Muscle of back (tissue), 3 donors: ENCODE measurements at regions not wholly inside any gene's neighbourhood (a gene's known extent, or its start where the extent isn't known, plus 50 kb on each side); places are given as distances from the start of the nearest gene placed in this dataset.

Experiments
- DNase-seq, 3 donors: peaks; one replicate each; pipeline versions ENCODE4 v3.0.0 to v3.0.0-alpha.2; 2013

DNA sequence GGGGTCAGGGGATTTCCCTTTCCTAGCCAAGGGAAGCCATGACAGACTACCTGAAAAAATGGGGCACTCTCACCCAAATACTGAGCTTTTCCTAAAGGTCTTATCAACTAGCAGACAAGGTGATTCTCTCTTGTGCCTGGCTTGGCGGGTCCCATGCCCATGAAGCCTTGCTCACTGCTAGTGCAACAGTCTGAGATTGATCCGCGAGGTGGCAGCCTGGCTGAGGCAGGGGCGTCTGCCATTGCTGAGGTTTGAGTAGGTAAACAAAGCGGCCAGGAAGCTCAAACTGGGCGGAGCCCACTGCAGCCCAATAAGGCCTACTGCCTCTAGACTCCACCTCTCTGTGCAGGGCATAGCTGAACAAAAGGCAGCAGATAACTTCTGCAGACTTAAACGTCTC is 152.6 kb upstream of the PMFBP1 start:
- DNase-seq = no peak

DNA sequence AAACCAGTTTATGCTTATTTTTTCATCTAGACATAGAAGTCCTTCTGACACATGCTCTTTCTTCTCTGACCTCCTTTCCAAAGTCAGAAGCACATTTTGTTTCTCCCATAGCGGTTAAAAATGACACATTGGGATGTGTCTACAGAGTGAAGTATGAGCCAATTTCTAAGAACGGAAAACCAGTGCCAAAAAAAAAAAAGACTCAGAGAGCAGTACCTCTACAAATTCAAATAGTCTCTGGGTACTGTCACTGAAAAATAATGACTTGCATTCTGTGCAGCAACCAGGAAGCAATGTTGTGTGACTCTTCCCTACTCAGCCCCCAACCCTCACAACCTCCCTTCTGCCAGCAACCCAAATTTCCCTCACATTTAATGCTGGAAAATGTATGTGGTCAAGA is 145.5 kb upstream of the PMFBP1 start:
- DNase-seq = peak; percentile 17 to 29 (median 23)

DNA sequence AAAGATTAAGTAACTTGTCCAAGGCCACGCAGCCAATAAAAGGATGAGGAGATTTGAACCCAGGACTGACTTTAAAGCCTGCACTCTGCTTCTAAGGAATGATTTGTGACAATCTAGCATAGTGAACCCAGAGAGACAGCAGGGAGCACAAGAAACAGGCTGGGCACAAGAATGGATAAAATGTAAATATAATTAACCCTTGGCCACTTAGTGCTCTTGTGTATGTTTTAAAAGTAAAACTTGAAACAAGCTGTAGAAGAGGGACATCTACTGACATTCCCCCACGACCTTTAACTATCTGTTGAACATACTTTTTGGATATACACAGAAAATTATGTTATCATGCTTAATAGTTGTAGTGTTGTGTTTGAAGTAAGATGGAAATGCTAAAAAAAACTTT is 141.9 kb upstream of the PMFBP1 start:
- no peak for DNase-seq

DNA sequence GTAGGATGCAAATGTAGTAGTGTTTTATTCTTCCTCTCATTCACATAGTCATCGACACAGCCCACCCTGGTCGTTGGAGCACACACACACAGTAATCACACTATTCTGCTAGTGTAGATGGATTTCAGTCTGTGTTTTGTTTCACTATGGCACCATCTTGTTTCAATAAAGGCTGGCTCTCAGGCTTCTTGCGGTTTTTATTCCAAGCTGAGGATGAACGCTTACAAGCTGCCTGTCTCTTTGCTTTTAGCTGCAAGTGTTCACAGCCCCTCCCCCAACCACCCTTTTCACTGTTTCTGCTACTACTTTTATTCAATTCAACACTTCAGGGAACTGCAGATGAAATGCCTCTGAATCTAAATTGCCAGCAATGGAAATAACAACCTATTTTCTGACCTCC is 140.9 kb upstream of the PMFBP1 start:
- DNase-seq = peak; percentile 10 to 45 (median 32)

DNA sequence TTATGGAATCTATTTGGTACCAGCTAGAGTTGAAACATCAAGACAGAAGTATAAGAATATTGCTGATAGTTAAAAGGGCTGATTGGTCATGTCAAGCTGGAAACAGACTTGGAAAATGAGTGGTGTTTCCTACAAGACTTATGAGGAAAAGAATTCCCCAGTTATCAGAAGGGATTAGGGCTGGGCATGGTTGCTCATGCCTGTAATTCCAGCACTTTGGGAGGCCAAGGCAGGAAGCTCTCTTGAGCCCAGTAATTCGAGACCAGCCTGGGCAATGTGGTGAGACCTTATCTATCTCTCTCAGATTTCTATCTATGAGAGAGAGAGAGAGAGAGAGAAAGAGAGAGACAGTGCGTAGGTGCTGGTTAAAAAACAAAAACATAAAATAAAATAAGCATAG is 139.5 kb upstream of the PMFBP1 start:
- DNase-seq = peak in 1 of 3 donors; percentile 9

DNA sequence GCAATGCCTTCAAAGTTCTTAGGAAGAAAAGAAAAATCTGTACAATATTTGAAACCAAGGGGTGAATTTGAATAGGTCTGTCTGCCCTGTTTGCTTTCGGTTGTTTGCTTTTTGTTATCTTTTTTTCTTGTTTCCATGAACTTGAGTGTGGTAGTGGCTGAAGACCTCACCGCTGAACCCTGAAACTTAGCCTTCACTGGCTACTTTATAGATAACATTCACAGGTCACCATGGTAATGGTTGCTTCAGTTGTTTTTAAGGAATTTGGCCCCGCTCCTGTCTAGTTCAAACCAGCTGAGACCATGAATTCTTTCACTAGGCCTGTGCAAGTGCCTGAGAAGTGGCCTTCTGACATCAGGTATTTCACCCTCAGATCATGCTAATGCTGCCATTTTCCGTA is 137.0 kb upstream of the PMFBP1 start:
- no peak for DNase-seq

DNA sequence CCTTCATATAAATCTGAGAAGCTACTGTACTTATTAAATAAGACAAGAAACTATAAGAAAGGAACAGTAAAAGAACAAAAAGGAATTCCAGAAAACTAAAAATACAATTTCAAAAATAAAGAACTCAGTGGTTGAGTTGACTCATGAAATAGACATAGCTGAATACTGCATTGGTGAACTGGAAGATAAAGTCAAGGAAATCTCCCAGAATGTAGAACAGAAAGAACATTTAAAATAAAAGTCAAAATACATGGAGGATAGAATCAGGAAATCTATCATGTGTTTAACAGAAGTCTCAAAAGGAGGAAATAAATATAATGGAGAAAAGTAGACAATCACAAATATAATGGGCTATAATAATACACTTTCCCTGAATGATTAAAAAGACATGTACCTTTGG is 136.4 kb upstream of the PMFBP1 start:
- no peak for DNase-seq

DNA sequence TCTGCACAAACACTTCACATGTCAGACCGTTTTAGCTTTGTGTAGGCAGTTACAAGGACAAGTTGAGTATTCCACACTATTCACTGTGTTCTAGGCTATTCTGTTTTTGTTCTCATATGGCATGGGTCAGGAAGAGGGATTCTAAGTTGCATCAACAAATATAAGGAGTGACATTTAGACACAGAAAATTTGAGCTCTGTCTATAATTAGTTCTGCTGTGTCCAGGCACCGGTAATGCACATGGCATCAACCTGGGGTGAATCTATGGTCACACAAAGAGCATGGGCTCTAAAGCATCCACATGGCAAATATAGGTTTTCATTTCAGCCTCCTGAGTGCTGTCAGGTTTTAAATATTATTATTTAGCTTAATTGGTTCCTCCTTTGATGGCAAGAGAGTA is 130.4 kb upstream of the PMFBP1 start:
- DNase-seq = no peak

DNA sequence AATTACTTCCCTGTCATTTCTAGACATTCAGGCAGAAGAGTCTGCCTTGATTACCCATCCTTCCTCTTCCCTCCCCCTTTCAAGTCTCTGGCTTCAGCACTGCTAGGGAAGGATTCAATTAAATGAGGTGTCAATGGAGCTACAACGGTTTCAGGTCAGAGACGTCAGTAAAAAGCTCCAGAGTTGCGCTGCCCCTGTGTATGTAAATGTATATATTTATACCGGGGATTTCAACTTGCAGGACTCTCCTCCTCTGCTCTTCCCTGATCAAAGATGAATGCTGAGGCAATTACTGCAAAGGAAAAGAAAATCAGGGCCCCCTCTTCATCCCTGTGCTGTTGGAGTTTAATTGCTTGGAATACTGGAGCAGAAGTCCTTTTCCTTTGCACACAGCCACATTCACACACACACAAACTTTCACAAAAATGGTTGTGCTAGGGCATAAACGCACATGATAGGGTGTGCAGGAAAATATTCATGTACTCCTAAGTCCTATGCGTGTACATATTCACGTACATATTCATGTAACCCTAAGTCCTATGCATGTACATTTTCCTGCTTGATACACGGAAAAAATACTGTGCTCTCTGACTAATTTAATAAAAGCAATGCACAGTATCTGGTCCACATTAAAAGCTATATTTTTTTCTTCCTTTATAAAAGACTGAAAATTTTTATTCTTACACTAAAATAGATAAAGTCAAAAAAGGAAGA is 129.7 kb upstream of the PMFBP1 start:
- DNase-seq = no peak

DNA sequence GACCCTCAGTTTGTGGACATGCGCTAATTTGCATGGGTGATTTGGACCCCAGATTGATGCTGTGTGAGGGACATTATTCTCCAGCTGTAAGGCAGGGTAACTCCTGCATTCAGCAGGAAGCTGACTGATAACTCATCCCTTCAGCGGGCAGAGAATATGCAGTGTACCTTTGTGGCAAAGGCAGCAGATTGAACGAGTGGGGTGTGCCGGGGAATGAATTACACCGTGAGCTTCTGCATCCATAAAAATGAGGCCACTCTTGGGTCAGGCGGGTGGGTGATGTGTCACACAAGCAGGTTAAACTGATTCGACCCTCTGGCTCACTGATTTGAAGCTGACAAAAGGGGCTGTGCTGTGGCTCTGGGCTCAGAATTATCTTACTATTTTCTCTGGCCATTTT is 128.9 kb upstream of the PMFBP1 start:
- DNase-seq = no peak

DNA sequence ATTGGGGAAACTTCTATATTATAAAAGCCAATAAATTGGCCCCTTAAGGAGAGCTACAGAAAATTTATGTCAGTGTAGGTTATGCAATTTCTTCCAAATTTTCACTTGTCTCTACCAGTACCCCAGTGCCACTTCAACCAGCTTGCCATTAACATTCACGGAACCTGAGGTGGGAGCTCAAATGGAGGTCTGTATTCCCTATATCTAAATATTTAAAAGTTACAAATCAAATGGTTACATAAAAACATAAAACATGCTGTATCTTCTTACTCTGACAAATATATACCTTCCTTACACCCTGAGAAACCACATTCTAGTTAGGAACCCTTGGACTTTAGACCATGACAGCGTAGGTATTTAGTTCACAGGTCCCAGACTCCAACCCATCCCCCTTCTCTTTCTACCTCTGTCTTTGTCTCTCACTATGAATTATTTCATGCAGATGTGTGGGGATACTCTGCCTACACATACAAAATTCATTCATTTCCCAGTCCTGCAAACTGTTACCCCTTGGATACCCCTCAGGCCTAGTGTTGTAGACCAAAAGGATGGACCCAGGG is 127.8 kb upstream of the PMFBP1 start:
- DNase-seq = no peak

DNA sequence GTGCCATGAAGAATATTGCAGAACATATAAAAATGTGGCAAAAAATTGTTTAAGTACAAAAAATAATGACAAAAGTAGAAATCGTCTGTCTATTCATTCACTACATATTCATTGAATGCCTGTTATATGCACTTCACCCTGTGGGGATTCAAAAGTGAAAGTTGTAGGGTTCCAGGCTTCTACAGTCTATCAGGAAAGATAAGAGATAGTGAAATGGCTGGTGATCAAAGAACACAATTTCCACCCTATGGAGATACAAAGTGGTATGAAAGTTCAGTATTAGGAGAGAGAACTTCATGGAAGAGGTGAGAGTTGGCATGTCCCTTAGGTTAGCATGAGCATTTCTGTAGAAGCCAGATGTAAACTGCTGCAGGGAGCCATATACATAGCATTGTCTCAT is 127.0 kb upstream of the PMFBP1 start:
- no peak for DNase-seq

DNA sequence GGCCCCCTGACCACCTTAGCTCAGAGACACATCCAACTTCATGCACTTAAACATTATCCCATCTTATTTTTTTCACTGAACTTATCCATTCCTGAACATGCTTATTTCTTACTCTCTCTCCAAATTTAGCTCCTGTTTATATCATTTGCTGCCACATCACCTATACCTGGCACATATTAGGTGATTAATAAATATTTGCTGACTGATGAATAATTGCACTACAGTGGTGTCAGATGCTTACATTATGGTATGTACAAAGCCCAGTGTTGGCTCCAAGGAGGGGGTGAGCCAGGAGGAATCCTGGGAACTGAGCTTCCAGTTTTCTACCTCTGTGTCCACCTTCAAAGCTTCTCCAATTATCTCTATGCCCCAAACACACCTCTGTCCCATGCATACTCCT is 124.0 kb upstream of the PMFBP1 start:
- DNase-seq = no peak

DNA sequence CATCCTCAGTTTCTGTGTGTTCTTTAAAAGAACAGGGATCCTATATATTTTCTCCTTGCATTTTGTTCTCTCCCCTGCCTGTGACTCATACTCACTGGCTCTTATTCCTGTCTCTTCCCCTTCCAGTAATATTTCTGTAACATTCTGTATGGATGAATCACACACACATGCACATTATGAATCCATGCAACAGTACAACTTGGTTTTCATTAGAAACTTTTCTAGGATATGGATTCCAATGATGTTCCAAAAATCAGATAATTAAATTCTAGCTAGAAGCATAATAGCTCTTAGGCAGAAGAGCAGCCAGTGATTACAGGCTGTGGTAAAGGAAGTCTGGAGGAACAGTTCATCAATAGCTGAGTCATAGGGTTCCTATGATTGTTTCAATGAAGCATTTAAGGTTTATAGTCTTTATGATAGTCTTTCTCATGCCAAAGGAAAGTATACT is 119.6 kb upstream of the PMFBP1 start:
- DNase-seq = peak; percentile 33 to 96 (median 57)

DNA sequence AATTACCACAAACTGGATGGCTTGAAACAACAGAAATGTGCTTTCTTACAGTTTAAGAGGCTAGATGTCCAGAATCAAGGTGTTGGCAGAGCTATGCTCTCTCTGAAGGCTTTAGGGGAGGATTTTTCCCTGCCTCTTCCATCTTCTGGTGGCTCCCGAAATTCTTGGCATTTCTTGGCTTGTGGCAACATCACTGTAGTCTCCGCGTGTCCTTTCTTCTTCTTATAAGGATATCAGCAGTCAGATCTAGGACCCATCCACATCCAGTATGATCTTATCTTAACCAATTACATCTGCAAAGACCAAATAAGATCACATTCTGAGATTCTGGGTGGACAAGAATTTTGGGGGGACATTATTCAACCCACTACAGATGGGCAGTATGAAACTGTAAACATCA is 119.2 kb upstream of the PMFBP1 start:
- DNase-seq = peak in 2 of 3 donors; percentile 15 to 72

DNA sequence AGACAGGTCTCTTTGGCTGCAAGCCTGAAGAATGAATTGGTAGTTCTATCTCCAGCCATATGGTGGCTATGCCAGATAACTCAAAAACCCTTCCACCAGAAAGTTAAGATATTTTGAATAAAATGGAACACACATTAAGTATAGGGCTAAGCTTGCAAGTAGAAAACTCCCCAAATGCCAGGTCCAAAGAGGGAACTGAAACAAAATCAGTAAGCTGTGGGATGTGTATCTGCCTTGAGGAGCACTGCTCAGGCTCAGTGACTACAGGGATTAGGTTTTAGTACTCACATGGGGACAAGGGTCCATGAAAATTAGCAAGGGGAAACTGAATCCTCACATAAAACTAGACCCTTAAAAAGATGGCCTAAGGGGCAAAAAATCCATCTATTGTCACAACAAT is 115.7 kb upstream of the PMFBP1 start:
- DNase-seq = no peak

DNA sequence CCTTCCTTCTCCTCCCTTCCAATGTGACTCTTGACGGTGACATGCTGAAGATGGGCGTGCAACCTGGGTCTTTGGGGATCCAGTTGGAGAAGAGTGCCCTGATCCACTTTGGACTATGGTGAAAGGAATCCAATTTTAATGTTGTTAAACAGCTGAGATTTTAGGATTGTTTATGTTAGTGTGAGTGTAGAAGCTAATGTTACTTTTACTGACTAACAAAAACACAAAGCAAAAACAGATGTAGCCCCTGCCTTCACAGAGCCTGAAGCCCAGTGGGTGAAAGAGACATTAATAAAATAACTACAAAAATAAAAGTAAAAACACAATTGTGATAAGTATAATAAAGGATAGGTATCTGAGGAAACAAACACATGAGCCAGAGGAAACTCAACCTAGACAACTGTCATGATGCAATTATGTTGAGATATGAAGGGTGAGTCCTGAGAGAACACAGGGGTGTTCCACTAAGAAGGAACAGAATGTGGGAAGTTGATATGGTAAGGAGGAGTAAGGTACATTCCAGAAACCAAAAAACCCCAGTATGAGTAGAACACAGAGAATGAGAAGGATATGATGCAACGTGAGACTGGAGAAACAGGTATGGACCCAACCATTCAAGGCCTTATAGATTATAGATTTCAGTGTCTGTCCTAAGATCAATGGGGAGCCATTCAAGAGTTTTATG is 115.1 kb upstream of the PMFBP1 start:
- no peak for DNase-seq

DNA sequence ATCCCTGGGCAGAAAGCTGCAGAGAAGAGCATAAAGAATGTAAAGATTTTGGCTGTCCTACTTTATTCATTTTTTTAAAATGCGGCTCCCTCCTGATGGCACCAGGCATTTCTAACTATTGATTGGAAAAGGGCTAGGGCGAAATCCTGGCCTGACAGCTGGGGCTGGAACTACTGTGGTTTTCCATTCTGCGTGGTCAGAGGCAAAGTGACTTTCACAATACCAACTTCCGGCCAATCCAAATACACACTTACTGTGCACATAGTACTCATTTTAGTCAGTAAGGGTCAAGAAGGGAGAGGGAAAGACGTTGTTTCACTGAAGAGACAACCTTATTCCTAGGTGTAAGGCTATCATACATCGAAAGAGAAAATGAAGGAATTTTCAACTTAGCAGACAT is 113.8 kb upstream of the PMFBP1 start:
- no peak for DNase-seq

DNA sequence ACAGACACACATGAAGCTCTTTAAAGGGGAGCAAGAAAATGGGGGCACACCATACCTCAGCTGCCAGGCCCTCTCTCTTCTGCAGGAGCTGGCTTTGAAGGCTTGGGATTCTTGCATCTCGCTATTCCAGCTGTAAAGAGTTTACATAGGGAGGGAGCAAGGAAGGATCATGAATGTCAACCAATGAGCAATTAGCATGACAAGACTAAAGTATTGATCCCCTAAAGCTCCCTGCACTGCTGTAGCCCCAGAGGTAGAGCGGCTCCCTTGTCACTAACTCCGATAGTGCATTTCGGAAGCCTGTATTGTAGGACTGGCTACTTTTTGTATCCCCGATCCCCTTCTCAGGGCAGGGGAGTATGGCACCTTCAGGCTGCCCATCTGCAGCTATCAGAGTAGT is 113.4 kb upstream of the PMFBP1 start:
- no peak for DNase-seq

DNA sequence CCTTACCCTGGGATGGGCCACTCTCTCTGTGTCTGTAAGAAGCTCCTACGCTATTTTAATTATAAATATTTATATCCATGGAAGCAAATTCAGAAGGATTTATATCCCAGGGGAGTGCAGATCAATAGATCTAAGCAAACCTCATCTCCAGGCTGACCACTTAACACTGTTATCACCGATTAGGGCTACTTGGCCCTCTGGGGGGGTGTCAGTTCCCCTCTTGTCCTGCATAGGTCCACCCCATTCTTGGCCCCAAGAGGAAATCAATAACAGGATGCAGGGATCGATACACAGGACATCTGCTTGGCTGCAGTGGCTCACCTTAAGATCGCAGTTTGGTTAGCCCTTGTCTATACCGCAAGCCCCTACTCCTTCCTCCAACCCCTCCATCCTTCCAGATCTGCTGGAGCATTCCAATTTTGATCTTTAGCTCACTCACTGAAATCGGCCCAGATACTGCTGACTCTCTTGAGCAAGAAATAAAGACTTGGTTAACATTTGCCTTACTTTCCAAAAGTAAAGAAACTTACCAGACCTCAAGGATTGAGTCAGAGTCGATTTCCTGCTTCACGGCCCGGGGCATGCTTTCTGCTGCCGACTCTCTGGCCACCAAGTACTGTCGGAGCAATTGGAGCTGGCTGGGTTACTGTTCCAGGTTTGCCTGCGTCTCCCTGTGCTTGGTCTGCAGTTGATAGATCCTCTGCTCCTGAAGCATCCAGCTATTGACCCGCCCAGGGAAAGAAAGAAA is 112.3 kb upstream of the PMFBP1 start:
- no peak for DNase-seq

DNA sequence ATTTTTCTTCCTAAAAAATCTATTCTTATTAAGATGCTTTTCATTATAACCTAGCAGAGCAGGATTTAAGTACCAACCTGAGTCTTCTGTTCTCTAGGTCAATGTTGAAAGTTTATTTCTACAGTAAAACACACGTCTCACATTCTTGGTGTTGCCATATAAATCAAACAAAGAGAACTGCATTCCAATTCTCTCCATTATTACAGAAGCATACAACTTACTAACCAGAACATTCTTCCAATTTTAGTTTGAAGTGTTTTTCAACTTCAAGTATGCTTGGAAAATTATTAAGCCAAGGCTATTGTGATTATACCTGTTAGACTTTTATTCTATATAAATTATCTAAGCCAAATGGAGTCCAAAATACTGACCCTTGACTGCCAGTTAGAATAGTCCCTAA is 110.4 kb upstream of the PMFBP1 start:
- no peak for DNase-seq

DNA sequence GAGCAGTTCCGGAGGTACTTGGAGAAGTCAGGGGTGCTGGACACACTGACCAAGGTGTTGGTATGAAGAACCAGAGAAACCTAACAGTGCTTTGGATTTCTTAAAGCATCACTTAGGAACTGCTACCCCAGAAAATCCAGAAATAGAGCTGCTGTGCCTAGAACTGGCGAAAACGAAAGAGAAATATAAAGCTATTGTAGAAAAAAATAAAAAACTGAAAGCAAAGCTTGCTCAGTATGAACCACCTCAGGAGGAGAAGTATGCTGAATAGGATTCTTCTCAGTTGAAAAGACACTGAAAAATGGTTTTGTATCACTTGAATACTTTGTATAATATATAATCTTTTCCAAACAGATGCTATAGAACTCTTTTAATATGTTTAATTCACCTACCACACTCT is 106.3 kb upstream of the PMFBP1 start:
- DNase-seq = no peak

DNA sequence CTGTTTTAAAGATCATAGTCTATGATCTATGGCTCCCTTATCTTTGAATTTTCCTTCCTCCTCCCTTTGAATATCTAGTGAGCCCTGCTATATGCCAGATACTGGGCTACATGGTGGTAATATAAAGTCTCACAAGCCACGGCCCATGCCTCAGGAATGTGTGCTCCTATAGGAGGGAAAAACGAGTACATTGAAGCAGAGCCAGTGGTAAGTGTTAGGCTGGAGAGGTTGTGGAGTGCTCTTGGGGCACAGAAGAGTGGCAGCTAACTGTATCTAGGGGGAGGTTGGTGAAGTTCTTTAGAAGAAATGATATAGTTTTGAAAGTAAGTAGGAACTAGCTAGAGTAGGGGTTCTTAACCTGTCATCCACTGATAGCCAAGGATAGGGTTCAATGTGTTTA is 105.8 kb upstream of the PMFBP1 start:
- DNase-seq = no peak
